Stimulated activated CD4-positive, alpha-beta T cell treated with anti-CD3 and anti-CD28 coated beads, Interleukin-2, amount 100 ng/mL, for 4 hours (primary cell): ENCODE measurements at regions not wholly inside any gene's neighbourhood (a gene's known extent, or its start where the extent isn't known, plus 50 kb on each side); places are given as distances from the start of the nearest gene placed in this dataset.

Experiments used
- DNase-seq: peaks from one replicate; pipeline ENCODE4 v3.0.0-alpha.2; 2020; ENCODE audit warnings: low read depth

- no peak for DNase-seq
Observed at GRCh38 chrX:39633293-39633692, 464.5 kb downstream of the BCOR start.

DNA sequence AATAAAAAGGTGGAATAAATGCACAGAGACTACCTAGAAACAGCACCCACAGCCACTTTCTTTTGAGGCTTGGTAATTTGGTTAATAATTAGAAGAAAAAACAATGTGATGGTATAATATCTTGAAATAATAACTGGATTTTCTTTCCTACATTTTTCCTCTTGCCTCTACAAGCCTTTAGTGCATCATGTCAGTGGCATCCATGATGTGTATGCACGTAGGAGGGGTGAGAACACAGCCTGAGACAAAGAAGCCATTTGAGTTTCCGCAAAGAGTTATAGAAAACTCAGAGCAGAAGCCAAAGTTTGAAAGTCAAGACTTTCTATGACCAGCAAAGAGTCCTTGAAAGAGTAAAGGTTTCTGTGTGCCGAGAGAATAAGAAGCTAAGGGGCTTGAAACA, 461.3 kb downstream of the BCOR start:
- no peak for DNase-seq

DNA sequence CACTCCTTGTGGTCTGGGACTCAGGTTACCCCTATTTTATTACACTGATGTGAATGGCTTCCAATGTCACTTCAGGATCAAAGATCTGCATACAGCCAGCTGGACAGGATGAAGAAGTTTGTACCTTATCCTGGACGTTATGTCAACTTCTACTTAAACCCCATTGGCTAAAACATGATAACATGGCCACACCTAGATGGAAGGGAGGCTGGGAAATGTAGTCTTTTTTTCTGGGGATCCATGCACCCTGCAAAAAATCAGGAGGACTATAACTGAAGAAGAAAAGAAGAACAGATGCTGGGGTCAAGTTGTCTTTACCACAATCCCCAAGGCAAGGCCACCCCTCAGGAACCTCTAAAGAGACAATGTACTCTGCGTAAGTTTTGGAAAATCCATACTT, 459.2 kb downstream of the BCOR start:
- DNase-seq, result no peak

DNA sequence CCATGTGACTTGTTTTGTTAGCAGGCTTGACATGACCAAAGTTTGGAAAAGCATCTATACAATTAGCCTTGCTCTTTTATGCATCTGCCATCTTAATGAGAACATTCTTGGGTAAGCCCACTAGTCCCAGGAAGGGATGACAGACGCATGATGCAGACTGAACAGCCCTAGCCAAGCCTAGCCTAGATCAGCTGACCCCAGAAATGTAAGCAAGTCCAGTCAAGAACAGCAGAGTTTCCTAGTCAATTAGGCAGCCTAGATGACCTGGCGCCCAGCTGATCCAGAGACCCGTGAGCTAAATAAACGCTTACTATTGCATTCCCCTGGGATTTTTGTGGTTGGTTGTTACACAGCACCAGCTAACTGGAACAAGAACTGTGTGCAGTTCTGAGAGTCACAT, 457.9 kb downstream of the BCOR start:
- no peak for DNase-seq

GRCh38 chrX:39640866-39641265, 456.9 kb downstream of the BCOR start:
- DNase-seq, result no peak

DNA sequence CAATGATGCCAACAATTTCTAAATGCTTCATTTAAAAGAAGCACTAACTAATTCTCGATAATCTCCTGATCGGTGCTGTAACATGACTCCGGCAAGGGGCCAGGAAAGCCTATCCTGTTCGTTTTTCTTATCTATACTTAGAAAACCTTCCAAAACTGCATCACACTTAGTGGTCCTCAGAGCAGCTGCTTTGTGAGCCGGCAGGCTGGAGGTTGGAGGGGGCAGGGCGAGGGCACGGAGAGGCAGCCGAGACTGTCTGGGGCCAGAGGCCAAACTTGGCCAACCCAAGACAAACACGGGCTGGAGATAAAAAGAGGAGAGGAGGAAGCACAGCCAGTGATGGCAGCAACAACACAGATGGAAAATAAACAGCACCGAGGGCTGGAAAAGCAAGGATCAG, 455.7 kb downstream of the BCOR start:
- no peak for DNase-seq

GRCh38 chrX:39643550-39643949, 454.2 kb downstream of the BCOR start:
- DNase-seq, result no peak

- DNase-seq, result no peak
Observed at GRCh38 chrX:39645178-39645895, 452.4 kb downstream of the BCOR start.

- DNase-seq, result no peak
Observed at GRCh38 chrX:39648548-39649254, 449.1 kb downstream of the BCOR start.

DNA sequence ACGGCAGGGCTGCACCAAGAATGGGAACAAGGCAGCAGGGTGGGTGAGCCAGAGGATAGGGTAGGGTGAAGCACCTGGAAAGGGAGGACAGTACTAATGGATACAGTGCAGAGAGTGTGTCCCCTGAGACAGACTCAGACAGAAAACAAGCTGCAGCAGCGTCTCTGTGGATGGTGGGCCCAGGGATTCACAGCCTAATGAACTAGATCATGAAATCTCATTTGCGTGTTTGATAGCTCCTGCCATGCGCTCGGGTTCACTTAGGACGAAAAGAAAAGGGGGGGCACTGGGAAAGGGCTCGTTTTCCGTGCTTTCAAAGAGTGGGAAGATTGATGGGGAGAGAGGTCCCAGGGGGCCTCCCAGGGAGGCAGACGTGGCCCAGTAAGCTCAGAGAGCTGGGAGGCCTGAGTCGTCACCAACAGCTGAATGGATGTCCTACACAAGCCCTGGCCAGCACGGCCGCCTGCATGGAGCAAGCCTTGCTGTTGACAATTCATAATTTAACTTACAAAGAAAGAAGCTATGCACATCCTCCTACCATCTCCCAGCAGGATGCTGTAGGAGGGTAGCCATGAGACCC, 446.9 kb downstream of the BCOR start:
- no peak for DNase-seq

DNA sequence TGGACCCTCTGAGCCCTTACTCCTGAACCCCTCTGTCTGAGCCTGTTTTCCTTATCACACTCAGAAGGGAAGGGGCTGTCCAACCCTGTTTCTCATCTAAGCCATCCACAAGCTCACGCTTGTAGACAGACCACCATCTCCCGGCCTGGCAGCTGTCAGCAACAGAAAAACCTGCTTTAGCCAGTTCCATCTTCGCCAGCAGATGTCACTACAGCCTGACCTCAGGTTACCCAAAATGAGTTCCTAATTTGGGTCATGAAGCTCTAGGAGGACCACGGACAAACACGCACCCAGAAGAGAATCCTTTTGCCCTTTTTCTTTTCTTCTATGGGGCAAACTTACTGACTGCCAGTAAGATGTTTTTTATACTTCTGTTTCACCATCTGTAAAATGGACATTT, 445.4 kb downstream of the BCOR start:
- DNase-seq, result no peak

DNA sequence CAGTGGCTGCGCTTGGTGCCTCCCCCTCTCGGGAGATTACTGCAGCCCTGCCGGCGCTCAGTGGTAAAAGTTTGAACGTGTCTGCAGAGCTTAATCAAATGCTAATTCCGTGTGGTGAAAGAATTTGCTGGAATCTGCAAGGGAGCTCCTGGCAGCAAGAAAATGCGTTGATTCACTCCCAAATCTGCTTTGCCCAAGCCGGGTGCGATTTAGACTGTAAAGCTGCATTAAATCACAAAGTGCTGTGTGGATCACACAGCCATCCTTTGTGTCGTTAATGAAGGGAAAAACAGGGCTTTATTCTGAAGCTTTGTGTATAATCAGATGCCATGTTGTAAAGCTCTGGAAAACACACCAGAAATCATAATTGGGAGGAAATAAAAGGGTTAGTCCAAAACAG, 444.1 kb downstream of the BCOR start:
- no peak for DNase-seq

GRCh38 chrX:39654183-39654925, 443.4 kb downstream of the BCOR start:
- no peak for DNase-seq

- DNase-seq, result no peak
Observed at GRCh38 chrX:39654952-39655351, 442.8 kb downstream of the BCOR start.

DNA sequence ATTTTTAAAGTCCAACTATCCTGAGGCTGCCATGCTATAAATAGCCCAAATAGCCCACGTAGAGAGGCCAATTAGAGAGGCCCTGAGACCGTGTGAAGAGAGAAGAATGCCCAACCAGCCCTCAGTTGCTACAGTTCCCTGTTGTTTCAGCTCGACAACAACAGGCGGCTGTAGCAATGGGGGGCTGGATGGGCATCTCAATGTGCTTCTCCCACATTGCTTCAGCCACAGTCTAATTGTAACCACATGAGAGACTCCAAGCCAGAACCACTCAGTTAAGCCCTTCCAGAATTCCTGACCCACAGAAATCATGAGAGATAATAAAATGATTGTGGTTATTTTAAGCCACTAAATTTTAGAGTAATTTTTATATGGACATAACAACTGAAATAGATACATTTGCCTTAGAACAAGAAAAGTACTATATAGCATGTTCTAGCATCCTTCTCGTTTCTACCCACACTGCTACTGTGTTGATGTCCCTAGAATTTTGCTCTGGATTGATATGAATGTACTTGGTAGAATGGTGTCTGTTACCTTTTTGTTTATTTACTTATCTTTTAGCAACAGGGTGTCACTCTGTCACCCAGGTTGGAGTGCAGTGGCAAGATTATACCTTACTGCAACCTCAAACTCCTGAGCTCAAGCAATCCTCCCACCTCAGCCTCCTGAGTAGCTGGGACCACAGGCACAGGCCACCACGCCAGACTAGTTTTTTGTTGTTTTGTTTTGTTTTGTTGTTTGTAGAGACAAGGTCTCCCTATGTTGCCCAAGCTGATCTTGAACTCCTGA, 436.4 kb downstream of the BCOR start:
- DNase-seq, result no peak

DNA sequence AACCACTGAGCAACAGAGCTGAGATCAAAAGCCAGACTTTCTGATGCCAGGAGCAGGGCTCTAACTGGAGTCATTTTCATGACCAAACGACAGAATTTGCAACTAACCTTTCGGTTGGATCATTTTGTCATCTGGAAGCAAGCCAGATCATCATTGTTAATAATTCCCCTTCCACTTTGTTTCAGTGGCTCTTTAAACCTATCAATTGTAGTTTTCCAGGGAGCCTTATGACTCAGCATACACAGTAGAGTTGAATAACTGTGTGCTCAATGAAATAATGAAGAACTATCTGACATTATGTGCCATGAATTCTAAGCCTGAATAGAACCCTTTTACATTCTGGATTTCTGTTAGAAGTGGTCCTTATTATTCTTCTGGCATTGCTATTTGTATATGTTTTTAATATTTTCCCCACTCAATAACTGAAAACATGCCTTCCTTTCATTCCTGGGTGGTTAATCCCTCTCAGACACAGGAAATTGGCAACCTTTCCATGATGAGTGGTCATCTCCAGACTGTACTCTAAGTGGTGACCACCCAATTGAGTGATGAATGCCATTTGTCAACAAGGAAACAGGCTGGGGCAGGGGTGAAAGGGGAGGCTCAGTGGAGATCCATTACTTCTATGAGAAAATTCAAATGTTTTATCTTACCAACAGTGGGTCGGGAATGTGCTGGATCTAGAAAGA, 431.8 kb downstream of the BCOR start:
- DNase-seq, result no peak

GRCh38 chrX:39667191-39667590, 430.6 kb downstream of the BCOR start:
- DNase-seq, result no peak

DNA sequence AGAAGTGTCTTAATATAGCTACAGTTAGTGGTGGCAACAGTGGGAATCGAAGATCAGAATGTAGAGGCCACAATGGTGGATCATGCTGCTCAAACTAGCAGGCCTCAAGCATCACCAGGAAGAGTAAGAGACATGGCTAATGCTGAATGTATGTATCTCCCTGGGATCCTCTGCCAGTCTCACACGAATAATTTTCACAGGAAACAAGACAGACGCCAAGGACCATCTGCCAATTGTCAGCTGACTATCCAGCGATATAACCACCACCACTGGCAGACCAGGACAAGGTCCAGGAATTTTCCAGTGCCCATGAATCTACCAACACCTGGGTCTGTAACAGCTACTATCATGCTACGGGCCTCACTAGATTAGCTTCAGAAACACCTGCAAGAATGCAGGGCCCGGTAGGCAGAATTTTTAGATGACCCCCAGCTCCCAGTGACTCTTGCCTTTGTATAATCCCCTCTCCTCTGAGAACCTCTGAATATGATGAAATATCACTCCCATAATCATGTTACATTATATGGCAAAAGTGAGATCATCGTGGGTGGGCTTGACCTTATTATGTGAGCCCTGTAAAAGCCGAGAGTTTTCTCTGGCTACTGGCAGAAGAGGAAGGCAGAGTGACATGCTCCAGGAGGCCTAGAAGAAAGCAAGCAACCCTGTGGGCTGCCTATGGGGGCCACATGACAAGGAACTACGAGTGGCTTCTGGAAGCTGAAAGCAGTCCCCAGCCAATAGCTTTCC, 429.8 kb downstream of the BCOR start:
- DNase-seq, result no peak

DNA sequence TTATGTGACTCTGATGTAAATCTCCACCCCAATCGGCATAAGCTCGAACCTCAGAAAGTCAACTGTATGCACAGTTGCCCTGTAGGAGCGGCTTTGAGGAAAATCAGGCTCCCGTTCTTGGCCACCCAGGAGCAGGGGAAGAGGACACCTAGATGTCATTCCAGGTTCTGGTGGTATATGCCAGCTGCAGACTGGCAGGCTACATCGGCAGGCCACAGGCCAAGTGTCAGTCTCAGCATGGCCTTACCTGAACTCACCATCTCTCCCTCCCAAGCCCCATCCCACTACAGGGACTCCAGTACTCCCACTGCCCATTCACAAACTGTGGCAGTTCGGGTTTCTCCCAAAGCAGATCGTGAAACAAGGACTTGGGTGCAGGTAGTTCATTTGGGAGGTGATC, 428.1 kb downstream of the BCOR start:
- DNase-seq, result no peak

DNA sequence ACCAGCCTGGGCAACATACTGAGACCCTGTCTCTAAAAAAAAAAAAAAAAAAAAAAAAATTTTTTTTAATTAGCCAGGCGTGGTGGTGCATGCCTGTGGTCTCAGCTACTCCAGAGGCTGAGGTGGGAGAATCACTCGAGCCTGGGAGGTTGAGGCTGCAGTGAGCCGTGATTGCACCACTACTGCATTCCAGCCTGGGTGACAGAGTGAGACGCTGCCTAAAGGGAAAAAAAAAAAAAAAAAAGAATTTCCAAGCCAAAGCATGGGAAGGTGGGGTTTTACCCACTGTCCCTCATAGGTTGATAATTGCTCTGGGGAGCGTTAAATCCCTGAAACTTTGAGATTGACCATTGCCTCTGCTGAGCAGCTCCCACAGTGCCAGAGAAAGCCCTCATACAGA, 427.5 kb downstream of the BCOR start:
- DNase-seq, result no peak

DNA sequence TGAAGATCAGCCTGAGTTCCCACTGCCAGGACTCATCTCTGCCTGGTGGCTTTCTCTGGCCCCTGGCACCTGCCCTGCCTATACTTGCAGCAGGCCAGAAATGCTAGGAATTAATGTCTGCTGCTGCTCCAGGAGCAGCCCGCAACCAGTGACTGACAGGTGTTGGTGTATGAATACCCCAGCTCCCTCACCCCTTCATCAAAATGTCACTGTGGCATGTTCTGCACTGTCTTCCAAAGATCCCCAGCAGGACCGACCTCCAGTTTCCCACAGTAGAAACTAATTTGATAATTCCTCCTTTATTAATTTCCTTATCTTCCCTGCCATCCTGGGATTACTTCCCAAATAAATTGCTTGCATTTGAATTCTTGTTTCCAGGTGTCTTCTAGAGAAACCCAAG, 425.4 kb downstream of the BCOR start:
- DNase-seq, result no peak
